Activated T-cell treated with anti-CD3 and anti-CD28 coated beads, Interleukin-2, amount 50 U/mL, for 1 hour (primary cell): ENCODE measurements at regions not wholly inside any gene's neighbourhood (a gene's known extent, or its start where the extent isn't known, plus 50 kb on each side); places are given as distances from the start of the nearest gene placed in this dataset.
"Not testable (repeated sequence)": the region's sequence is repeated elsewhere in the genome, so short reads cannot be mapped to it uniquely, and the experiment has no call there.

Experiments
- DNase-seq: peaks from one replicate; pipeline ENCODE4 v3.0.0-alpha.2; 2020

DNA sequence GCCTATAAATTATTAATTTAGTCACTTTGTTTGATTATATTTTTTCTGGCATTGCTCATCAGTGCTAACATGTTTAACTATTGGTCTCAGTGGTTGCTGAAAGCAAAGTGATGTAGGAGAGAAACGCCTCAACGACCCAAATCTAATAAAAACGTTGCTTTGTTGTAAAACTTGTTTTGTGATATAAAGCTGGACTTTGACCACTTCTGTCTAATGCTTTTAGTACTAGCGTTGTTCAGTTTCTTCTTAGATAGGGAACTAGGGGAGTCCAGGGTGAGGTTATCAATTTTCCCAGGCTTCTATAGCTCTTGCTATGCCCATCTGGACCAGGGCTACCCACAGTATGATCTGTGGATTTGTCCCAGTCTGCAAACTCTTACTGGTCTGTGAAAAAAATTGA is 80.6 kb upstream of the TBC1D5 start:
- no peak for DNase-seq

DNA sequence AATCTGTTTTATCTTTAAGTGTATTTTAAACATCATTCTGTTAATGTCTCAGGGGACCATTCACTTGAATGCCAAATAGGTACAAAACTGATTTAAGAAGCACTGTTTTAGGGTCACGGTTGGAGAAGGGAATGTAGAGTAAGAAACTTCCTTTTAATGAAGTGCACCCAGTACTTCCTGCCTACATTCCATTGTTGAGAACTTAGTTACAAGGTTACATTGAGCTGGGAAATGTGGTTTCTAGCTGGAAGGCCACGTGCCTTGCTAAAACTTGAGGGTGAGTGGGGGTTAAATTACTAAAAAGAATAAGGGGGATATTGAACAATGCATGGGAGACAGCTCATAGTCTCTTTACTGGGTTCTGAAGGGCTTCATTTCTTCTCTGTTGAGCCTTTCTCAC is 78.3 kb upstream of the TBC1D5 start:
- no peak for DNase-seq

DNA sequence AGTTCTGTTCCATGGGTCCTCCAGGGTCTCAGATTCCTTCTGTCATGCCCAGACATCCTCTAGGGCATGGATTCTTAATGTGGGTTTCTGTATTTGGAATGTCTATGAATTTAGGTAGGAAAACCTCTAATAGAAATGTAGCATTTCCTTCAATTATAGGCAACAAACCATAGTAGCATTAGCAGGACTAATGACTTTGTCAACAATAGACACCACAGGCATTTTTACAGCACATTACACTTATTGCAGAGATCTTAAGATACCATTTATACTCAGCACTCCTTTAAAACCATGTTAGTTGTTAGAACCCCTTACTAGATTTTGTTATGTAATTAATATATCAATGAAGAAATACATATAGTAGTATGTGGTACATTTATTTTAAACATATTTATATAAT is 77.8 kb upstream of the TBC1D5 start:
- no peak for DNase-seq

DNA sequence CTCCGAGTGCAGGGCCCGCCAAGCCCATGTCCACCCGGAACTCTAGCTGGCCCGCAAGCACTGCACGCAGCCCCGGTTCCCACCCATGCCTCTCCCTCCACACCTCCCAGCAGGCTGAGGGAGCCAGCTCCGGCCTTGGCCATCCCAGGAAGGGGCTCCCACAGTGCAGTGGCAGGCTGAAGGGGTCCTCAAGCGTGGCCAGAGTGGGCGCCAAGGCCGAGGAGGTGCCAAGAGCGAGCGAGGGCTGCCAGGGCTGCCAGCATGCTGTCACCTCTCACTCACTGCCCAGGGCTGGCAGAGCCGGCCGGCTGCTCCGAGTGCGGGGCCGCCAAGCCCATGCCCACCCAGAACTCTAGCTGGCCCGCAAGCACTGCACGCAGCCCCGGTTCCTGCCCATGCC is 75.5 kb upstream of the TBC1D5 start:
- DNase-seq = not testable (repeated sequence)

DNA sequence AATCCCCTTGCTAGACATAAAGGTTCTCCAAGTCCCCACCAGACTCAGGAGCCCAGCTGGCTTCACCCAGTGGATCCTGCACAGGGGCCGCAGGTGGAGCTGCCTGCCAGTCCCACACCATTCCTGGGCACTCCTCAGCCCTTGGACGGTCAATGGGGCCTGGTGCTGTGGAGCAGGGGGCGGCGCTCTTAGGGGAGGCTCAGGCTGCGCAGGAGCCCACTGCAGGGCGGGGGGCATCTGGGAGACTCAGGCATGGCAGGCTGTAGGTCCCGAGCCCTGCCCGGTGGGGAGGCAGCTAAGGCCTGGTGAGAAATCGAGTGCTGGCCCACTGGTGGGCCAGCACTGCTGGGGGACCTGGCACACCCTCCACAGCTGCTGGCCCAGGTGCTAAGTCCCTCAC is 75.1 kb upstream of the TBC1D5 start:
- no peak for DNase-seq

DNA sequence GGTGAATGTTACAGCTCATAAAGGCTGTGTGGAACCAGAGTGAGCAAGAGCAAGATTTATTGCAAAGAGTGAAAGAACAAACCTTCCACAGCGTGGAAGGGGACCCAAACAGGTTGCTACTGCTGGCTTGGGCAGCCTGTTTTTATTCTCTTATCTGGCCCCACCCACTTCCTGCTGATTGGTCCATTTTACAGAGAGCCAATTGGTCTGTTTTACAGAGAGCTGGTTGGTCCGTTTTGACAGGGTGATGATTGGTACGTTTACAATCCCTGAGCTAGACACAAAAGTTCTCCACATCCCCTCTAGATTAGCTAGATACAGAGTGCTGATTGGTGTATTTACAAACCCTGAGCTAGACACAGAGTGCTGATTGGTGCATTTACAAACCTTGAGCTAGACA is 74.4 kb upstream of the TBC1D5 start:
- DNase-seq = not testable (repeated sequence)

DNA sequence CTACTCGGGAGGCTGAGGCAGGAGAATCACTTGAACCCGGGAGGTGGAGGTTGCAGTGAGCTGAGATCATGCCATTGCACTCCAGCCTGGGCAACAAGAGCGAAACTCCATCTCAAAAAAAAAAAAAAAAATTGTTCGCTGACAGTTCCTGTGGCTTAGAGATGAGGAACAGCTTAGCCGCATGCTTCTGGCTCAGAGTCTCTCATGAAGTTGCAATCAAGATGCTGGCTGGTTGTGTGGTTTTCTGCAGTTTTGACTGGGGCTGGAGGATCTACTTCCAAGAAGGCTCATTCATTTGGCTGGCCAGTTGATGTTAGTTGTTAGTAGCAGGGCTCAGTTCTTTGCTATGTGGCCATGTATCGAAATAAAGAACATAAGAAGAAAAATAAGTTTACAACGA is 69.9 kb upstream of the TBC1D5 start:
- DNase-seq = not testable (repeated sequence)

DNA sequence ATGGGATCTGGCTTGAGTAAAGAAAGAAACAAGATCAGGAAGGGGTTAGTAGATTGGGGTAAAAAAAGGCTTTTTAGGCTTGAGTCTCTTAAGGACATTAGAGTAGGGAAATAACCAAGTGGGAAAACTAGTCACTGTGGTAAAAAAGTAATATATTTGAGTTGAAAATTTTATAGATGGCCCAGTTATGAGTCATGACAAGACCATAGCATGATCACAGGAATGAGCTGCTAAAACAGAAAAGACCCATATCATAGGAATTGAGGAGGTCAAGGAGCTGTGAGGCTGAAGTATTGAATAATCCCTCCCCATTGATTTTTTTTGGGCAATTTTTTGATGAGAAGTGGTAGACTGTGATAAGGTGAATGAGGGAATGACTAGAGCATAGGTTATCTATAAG is 69.2 kb upstream of the TBC1D5 start:
- DNase-seq = no peak

DNA sequence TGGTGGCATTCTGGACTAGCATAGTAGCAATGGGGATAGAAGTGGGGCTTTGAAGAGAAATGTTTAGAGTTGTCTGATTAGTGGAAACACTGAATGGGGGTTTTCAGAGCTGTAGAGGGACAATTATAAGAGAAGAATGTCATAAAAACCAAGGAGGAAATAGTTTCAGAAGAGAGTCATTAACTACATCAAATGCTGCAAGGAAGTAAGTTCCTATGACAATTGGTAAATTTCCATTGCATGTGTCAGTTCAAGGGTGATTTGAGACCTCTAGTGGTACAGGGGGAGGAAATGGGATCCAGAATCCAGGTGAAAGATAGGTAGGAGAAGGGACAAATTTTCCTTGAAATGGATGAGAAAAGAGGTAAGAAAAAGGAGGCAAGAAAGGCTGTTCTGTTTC is 68.3 kb upstream of the TBC1D5 start:
- no peak for DNase-seq

DNA sequence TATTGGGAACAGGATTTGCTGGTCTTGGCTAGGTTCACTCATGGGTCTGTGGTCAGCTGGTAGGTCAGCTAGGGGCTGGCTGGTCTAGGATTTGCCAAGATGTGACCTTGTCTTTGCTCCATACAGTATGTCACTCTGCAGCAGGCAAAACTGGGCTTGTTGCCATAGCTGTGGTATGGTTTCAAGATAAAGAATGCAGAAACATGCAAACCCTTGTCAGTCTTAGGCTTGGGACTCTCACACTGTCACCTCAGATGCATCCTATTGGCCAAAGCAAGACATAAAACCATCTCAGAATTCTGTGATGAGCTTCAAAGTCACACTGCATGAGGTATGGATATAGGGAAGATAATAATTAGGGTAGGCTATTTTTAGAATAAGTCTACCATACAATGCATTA is 66.6 kb upstream of the TBC1D5 start:
- no peak for DNase-seq

DNA sequence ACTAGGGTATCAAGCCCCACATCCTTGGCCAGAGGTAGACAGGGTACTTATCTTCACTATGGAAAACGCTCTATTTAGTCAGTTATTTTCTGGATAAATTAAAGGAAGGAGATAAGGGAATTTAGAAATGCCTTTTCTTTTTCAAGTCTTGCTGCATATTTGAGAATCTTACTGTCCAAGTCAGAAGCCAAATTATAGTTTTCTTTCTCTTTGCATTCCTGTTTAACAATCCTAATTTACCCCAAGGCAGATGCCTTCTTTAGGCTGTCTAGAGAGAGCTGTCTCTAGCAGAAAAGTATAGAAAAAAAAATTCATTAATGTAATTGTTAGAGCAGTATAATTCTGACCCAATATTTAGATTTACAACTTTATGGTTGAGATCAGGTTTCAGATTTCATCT is 64.4 kb upstream of the TBC1D5 start:
- DNase-seq = no peak

DNA sequence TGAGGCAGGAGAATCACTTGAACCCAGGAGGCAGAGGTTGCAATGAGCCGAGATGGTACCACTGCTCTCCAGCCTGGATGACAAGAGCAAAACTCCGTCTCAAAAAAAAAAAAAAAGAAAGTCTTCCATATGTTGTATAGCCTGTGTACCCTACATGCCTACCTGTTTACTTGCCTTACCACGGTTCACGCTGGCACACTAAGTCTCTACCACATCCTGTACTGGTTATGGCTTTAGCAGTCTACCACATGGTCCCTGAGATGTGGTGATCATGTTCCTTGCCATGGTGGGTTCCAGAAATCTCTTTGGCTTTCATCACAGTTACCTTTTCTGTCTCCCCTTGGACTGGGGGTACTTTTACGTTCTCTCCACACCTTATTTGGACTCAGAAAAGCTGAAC is 63.8 kb upstream of the TBC1D5 start:
- no peak for DNase-seq

DNA sequence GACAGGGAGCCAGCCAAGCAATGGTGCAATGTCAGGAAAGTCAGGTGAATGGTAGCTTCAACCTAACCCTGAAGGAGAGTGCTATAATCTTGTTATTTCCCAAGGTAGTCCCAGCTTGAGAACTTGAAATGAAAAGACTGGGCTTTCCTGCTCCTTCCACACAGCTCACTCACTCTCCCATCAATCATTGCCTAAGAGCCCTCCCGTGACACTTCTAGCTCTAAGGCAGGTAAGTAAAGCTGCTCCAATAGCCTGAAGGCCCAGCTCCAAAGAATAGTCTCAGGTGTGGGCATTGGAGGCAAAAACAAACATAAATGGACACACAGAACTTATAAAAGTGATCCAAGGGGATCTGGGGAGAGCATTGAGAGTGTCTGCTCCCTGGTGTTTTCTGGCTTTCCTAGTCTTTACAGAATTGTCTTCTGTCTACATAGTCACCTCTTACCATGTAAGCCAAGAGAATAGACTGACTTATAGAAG is 63.1 kb upstream of the TBC1D5 start:
- no peak for DNase-seq

DNA sequence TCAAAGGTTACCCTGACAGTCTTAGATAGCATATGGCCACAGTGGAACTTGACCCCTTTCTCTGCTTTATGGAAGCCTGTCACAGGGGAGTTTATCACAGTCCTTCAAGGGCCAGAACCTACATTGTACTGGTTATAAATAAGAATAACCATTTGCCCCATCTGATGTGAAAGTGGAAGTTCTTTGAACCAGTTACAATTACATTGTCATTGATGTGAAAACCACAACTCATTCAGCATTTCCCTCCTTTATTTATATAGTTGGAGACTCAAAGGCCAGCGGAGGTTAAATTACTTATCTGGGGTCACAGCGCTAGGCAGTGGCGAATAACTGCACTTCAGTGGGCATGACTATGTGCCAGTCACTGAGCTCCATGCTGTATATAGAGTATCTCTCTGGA is 60.5 kb upstream of the TBC1D5 start:
- no peak for DNase-seq

DNA sequence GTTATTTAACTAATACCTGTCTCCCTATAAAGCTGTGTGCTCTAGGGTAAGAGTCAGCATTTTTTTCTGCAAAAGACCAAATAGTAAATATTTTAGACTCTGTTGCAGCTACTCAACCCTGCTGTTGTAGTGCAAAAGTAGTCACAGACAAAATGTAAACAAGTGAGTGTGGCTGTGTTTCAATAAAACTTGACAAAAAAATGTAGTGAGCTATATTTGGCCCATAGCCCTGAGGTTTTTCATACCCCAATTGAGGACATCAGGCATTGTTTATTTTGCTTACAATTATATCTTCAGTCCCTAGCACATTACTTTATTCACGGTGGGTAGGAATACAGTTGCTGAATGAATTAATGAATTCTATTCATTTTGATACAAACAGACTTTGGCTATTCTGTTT is 58.7 kb upstream of the TBC1D5 start:
- DNase-seq = no peak

DNA sequence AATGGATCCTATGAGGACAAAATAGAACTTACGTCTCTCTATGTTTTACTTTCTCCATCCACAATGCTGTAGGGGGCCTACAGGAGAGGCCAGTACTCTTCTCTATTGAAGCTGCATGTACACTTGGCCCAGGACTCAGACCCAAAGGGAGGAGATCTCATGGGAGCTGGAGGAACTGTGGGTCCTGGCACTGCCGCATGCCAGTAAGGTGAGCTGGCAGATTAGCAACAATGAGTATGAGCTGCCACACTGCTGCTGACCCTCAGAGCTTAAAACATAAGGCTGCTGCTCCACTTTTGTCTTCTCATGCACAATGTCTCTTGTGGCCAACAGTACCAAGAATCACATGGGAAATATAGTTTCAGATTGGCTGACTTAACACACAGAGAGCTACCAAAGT is 57.8 kb upstream of the TBC1D5 start:
- DNase-seq = no peak

DNA sequence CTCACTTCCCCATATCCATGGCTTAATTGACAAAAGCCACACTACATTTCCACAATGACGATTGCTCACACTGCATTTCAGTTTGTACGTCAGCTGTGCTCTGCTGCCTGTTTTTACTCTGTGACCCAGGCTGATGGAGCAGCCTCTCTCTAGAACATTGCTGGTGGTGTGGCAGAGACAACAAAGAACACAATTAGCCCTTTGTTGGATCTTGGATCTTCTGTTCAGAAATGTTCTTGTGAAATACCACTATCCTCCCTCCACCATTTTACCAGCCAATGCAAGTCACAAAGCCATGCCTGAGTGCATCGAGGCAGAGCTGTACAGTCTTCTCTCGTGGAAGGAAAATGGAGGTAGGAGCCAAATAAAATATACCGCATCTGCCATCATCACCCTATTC is 56.9 kb upstream of the TBC1D5 start:
- DNase-seq = no peak

DNA sequence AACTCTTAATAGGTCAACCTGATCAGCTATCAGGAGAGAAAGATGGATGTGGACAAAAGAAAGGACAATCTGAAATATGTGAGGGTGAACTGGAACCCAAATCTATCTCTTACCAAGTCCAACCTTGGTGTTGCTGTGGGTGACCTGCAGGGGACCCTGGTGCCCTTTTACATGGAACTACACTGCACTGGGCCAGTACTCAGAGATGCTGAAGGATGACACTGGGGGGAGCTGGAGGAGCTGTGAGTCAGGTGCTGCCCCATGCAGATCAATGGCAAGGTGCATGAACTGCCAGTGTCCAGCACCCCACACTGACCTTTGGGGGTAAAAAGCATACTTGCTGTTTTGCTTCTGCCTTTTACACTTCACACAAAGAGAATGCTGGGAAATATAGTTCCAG is 55.6 kb upstream of the TBC1D5 start:
- no peak for DNase-seq

DNA sequence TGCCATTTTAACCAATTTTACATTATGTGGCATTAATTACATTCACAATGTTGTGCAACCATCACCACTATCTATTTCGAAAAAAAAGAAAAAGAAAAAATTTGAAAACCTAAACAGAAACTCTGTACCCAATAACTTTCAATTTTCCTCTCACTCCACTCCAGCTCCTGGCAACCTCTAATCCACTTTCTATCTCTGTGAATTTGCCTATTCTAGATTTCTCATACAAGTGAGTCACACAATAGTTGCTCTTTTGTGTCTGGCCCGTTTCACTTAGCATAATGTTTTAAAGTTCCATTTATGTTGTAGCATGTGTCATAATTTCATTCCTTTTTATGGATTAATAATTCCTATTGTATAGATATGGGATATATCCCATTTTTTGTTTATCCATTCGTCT is 53.3 kb upstream of the TBC1D5 start:
- DNase-seq = no peak

DNA sequence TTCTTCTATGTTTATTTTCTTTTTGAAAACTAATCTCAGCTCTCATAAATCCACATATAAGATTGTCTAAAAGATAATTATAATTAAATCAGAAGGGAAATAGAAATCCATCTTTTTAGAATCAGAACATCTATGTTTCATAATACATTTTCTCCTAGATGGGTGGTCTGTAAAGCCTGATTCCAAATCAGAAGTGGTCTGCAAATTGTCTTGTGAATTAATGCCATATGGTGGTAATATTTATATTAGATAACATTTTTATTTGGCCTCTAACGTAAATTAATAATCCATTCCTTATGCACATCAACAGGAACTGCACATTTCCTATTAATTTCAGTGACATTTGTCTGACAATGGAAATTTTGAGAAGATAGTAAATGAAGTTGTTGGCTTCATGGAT is 52.8 kb upstream of the TBC1D5 start:
- DNase-seq = no peak

DNA sequence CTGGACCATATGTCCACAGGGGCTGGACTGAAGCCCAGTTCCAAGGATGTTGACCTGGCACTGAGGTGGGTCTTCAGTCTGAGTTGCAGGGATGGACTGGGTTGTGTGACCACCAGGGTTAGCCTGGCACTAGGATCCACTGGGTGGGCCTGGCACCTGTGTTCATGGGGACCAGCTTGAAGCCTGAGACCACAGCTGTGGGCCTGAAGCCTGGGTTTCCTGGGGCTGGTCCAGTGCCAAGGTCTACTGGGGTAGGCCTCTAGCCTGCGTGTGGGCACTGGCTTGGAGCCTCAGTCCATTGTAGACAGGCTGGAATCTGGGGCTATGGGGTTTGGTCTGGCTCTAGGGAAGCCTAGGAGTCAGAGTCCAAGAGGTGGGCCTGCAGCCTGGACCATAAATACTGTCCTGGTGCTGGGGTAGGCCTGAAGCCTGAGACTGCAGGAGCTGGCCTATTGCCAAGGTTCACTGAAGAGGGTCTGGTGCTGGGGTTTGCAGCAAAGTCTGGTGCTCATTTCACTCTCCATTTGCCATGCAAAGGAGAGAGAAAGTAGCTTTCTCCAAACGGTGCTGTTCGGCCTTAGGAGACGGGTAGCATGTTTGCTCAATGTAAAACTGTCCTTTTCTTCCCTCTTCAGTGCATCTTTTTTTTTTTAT is 51.2 kb upstream of the TBC1D5 start:
- no peak for DNase-seq
